GM23248 (cell line): ENCODE measurements at regions not wholly inside any gene's neighbourhood (a gene's known extent, or its start where the extent isn't known, plus 50 kb on each side); places are given as distances from the start of the nearest gene placed in this dataset.

Experiments
- DNase-seq: peaks from one replicate; pipeline ENCODE4 v3.0.0-alpha.2; 2015
- H2AFZ ChIP-seq: fragments of 200-600 bp; sonication (generic); 2 replicates; pipeline ENCODE4 v1.6.1; 2016; ENCODE audit warnings: antibody characterized with exemption
- H3F3A ChIP-seq: fragments of 200-600 bp; sonication (generic); 2 replicates; pipeline ENCODE4 v1.6.1; 2016; ENCODE audit warnings: mild to moderate bottlenecking, antibody characterized with exemption, mixed run types; ENCODE audit not compliant: insufficient read depth
- H3K27ac ChIP-seq: fragments of 200-600 bp; sonication (generic); 2 replicates; pipeline ENCODE4 v1.5.1; 2016; ENCODE audit warnings: mild to moderate bottlenecking
- H3K27me3 ChIP-seq: fragments of 200-600 bp; sonication (generic); replicated peaks from 2 replicates; pipeline ENCODE4 v1.6.1; 2016; ENCODE audit warnings: mild to moderate bottlenecking; ENCODE audit not compliant: insufficient read depth
- H3K36me3 ChIP-seq: fragments of 200-600 bp; sonication (generic); 2 replicates; pipeline ENCODE4 v1.6.1; 2016; ENCODE audit warnings: low read depth, mild to moderate bottlenecking
- H3K4me1 ChIP-seq: fragments of 200-600 bp; sonication (generic); 2 replicates; pipeline ENCODE4 v1.6.1; 2016; ENCODE audit warnings: mild to moderate bottlenecking; ENCODE audit not compliant: insufficient read depth
- H3K4me2 ChIP-seq: fragments of 200-600 bp; sonication (generic); one replicate; pipeline ENCODE4 v1.6.1; 2016; ENCODE audit warnings: mild to moderate bottlenecking; ENCODE audit not compliant: unreplicated experiment
- H3K4me3 ChIP-seq: fragments of 200-600 bp; sonication (generic); 2 replicates; pipeline ENCODE4 v1.5.1; 2016; ENCODE audit warnings: mild to moderate bottlenecking
- H3K79me2 ChIP-seq: fragments of 200-600 bp; sonication (generic); 2 replicates; pipeline ENCODE4 v1.6.1; 2016; ENCODE audit warnings: mild to moderate bottlenecking; ENCODE audit not compliant: insufficient read depth
- H3K9ac ChIP-seq: fragments of 200-600 bp; sonication (generic); 2 replicates; pipeline ENCODE4 v1.6.1; 2016; ENCODE audit warnings: mild to moderate bottlenecking
- H3K9me2 ChIP-seq: fragments of 200-600 bp; sonication (generic); 2 replicates; pipeline ENCODE4 v1.6.1; 2016; ENCODE audit warnings: mixed run types, mild to moderate bottlenecking, moderate library complexity; ENCODE audit not compliant: insufficient read depth
- H3K9me3 ChIP-seq: fragments of 200-600 bp; sonication (generic); one replicate; pipeline ENCODE4 v1.6.1; 2017; ENCODE audit warnings: low read depth
- H4K20me1 ChIP-seq: fragments of 200-600 bp; sonication (generic); 2 replicates; pipeline ENCODE4 v1.6.0; 2016; ENCODE audit not compliant: insufficient read depth
- EZH2 ChIP-seq: fragments of 200-600 bp; sonication (generic); IDR thresholded peaks from 2 replicates; pipeline ENCODE4 v1.6.1; 2018; ENCODE audit warnings: antibody characterized with exemption, mild to moderate bottlenecking; ENCODE audit not compliant: insufficient read depth, poor library complexity, severe bottlenecking
- EZH2phosphoT487 ChIP-seq: fragments of 200-600 bp; sonication (generic); IDR thresholded peaks from 2 replicates; pipeline ENCODE4 v1.6.1; 2018; ENCODE audit warnings: antibody characterized with exemption, moderate library complexity, mild to moderate bottlenecking, low read depth; ENCODE audit not compliant: insufficient read depth
- WGBS, 2 experiments: methylation state at CpG; one replicate each; pipeline ENCODE4 v1.1.6; 2015 to 2017; ENCODE audit warnings: low lambda C conversion rate in 2 of 2, low coverage in 1 of 2; ENCODE audit errors: missing lambda C conversion rate in 2 of 2; 5-methylcytosine and 5-hydroxymethylcytosine counted together
- in situ Hi-C: fragments of 300-500 bp; cut with MboI; formaldehyde crosslinking; loops from 2 replicates; pipeline ENCODE4 v1.15.0; 2020

GRCh38 chr6:92341201-92341600 is 1078.2 kb downstream of the EPHA7 start:
- Histone ChIP-seq H3K9me2 (no peaks in the 10 kb centered on the region), H3K9ac (no peak overlapping the region), H3K79me2 (no peaks in the 10 kb centered on the region), H3K4me3 (no peak overlapping the region), H3F3A (no peaks in the 10 kb centered on the region), H3K4me1 (no peaks in the 10 kb centered on the region), H3K9me3 (peaks cover 5% of the 10 kb centered on the region), H2AFZ (no peak overlapping the region), H3K27me3 (no peaks in the 10 kb centered on the region), H3K36me3 (no peaks in the 10 kb centered on the region), H4K20me1 (no peaks in the 10 kb centered on the region), H3K4me2 (no peak overlapping the region), H3K27ac (no peak overlapping the region)
- no peak for TF ChIP-seq EZH2
- TF ChIP-seq EZH2phosphoT487, result no peak
- in situ Hi-C loops, result no loop called here
- WGBS, 2 experiments, result 54 to 64% methylated on average over 3 of the region's 3 CpGs
- no peak for DNase-seq

- H3K4me3 ChIP-seq, result no peak overlapping the region
- WGBS, 2 experiments, result 8 to 11% methylated on average over 4 of the region's 4 CpGs
- in situ Hi-C loops, result no loop called here
Observed at GRCh38 chr6:92339936-92340640, 1079.3 kb downstream of the EPHA7 start.

GRCh38 chr6:92337571-92337970 is 1081.8 kb downstream of the EPHA7 start:
- Histone ChIP-seq H3K9me2 (no peaks in the 10 kb centered on the region), H2AFZ (no peak overlapping the region), H4K20me1 (no peaks in the 10 kb centered on the region), H3K4me1 (no peaks in the 10 kb centered on the region), H3K9me3 (peaks cover 5% of the 10 kb centered on the region), H3K27me3 (no peaks in the 10 kb centered on the region), H3K27ac (no peak overlapping the region), H3F3A (no peaks in the 10 kb centered on the region), H3K9ac (no peak overlapping the region), H3K4me3 (no peak overlapping the region), H3K79me2 (no peaks in the 10 kb centered on the region), H3K4me2 (no peak overlapping the region), H3K36me3 (no peaks in the 10 kb centered on the region)
- no peak for DNase-seq
- TF ChIP-seq EZH2phosphoT487 (no peak), EZH2 (no peak)
- WGBS, 2 experiments, result 14 to 18% methylated on average over 2 of the region's 2 CpGs
- in situ Hi-C loops, result no loop called here

More at GRCh38 chr6:92339936-92340640, 1079.3 kb downstream of the EPHA7 start:
- Histone ChIP-seq H3K36me3 (no peaks in the 10 kb centered on the region), H3K27me3 (no peaks in the 10 kb centered on the region), H3F3A (no peaks in the 10 kb centered on the region), H3K27ac (no peak overlapping the region), H3K9me3 (peaks cover 5% of the 10 kb centered on the region), H2AFZ (no peak overlapping the region), H3K4me2 (no peak overlapping the region), H4K20me1 (no peaks in the 10 kb centered on the region), H3K79me2 (no peaks in the 10 kb centered on the region), H3K4me1 (no peaks in the 10 kb centered on the region), H3K9ac (no peak overlapping the region), H3K9me2 (no peaks in the 10 kb centered on the region)
- no peak for TF ChIP-seq EZH2phosphoT487
- DNase-seq, result no peak

- DNase-seq, result no peak
- TF ChIP-seq EZH2 (no peak), EZH2phosphoT487 (no peak)
- H3K36me3 ChIP-seq, result no peaks in the 10 kb centered on the region
- no peaks in the 10 kb centered on the region for H3F3A ChIP-seq
- 10 to 12% methylated on average over 7 of the region's 7 CpGs for WGBS, 2 experiments
- H3K27me3 ChIP-seq, result no peaks in the 10 kb centered on the region
- no peaks in the 10 kb centered on the region for H3K9me3 ChIP-seq
- no peak overlapping the region for H3K9ac ChIP-seq
- no peak overlapping the region for H3K4me3 ChIP-seq
- no peak overlapping the region for H3K27ac ChIP-seq
- H3K9me2 ChIP-seq, result no peaks in the 10 kb centered on the region
- H4K20me1 ChIP-seq, result no peaks in the 10 kb centered on the region
- in situ Hi-C loops, result no loop called here
- no peak overlapping the region for H3K4me2 ChIP-seq
- H3K79me2 ChIP-seq, result no peaks in the 10 kb centered on the region
- H2AFZ ChIP-seq, result no peak overlapping the region
- H3K4me1 ChIP-seq, result no peaks in the 10 kb centered on the region
Observed at GRCh38 chr6:92329208-92329847, 1090.0 kb downstream of the EPHA7 start.
